CD4-positive, alpha-beta T cell treated with Interleukin-15 for 4 hours (primary cell): ENCODE measurements at regions not wholly inside any gene's neighbourhood (a gene's known extent, or its start where the extent isn't known, plus 50 kb on each side); places are given as distances from the start of the nearest gene placed in this dataset.

Experiments
- DNase-seq: peaks from one replicate; pipeline ENCODE4 v3.0.0-alpha.2; 2020; ENCODE audit warnings: low spot score

DNA sequence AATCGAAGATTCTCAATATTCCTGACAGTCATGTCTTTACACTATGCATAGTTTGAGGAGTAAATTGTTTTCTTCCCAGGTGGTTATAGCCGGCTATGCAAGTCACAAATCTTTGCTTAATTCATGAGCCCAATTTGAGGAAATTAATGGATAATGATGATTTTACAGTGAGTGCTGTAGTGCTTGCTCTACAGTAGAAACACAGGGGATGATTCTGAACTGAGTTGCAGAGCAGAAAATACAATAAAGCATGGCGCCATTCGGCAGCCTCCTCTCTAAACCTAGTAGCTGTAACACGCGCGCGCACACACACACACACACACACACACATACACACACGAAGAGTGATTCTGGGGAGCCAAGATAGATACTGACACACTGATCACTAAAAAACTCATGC, 181.7 kb upstream of the DPH6 start:
- DNase-seq = no peak

DNA sequence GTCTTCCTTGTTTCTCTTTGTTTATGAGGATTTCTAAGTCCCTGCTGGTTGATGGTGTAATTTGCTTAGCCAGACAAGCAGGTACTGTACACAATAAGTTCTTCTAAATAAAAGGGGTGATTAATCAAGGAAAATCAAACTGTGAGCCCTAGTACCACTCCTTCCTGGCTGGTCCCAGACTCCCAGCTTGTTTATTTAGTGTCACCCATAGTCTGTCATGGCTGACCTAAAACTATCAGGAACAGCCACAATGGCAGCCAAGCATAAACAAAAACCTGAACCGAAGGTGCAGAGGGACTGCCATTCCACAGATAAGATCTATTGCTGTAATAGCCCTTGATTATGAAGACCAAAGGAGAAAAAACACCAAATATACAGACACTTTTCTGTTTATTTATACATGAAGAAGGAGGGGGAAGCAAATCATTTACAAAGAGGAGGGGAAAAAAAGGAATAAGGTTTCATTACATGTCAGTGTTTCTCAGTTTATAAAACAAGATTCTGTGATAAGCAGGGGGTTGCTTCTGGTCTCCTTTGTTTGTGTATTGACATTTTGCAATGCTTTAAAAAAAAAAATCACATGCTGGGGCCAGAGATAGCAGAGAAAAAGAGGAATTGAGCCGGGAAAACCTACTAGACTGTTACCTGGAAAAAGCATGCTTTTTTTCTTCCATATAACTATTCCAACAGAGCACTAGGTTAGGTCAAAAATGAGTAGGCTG, 182.4 kb upstream of the DPH6 start:
- DNase-seq = no peak

DNA sequence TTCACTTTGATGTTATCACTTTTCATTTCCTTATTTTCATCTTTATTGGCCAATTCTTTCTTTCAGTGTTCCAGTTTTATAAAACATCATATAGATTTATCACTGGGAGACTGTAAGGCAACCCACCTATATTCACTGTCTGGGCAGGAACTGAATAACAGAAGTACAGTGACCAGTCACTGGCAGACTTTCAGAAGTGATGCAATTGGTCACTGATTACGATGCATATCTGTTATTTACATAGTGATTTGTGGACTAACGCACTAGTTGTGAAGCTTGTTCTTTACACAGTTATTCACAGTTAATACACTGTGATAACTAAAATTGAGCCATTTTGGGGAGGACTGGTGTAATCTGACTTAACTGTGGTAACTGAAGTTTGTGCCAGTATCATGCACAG, 190.2 kb upstream of the DPH6 start:
- no peak for DNase-seq

DNA sequence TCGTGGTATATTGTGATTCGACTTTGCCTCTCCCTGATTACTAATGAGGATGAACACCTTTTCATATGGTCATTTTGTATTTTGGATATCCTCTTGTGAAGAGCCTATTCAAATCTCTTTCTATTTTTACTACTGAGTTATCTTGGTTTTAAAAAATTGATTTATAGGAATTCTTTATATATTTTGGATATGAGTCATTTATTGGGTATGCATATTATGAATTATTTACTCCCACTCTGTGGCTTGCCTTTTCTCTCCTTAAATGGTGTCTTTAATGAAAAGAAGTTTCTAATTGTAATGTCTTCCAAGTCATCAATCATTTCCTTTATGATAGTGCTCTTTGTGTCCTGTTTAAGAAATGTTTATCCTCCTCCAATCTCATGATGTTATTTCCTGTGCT, 191.5 kb upstream of the DPH6 start:
- no peak for DNase-seq

DNA sequence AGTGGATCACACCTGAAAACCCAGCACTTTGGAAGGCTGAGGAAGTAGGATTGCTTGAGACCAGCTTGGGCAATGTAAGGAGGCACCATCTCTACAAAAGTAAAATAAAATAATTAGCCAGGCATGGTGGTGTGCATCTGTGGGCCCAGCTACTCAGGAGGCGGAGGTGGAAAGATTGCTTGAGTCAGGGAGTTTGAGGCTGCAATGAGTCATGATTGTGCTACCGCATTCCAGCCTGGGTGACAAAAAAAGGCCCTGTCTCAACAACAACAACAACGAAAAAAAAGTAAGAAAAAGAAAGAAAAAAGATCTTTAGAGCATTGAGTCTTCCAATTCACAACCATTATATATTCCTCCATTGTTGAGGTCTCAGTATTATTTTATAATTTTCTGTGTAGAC, 192.4 kb upstream of the DPH6 start:
- no peak for DNase-seq

GRCh38 chr15:35740761-35741160, 194.8 kb upstream of the DPH6 start:
- DNase-seq = no peak

DNA sequence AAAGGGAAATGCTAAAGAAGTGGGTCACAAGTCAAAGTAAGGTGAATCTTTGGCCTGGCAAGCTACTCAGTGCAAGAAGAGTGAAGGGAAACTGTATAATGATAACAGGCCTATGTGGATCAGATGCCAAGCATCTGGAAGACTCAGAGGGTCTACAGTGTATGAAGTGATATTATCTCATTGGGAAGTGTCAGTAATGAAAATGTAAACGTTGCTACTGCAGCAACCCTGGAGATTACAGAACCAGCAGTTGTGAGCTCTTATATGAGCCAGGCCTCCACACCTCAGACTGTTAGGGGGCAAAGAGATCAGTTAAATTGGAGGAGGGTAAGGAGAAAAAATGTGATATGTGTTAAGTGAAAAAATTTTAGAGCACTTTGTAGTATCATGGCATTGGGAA, 195.4 kb upstream of the DPH6 start:
- no peak for DNase-seq

DNA sequence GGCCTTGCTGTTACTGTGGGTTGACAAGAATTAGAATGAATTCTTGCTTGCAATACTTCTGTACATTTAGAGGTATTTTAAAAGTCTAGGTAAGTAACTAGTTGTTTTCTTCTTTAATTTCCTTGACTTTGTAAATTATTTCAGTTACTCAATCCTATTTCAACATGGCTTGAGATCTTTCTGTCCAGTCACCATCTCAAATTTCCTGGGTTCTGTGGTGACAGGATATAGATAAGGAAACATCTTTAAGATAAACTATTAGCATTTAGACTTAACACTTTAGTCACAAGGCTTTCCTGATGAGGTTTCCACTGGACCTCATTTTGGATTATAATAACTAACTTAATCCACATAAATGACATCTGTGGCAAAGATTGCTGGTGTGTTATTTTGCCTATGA, 195.9 kb upstream of the DPH6 start:
- no peak for DNase-seq

- no peak for DNase-seq
These were observed 197.4 kb upstream of the DPH6 start for GRCh38 chr15:35743321-35743720.

DNA sequence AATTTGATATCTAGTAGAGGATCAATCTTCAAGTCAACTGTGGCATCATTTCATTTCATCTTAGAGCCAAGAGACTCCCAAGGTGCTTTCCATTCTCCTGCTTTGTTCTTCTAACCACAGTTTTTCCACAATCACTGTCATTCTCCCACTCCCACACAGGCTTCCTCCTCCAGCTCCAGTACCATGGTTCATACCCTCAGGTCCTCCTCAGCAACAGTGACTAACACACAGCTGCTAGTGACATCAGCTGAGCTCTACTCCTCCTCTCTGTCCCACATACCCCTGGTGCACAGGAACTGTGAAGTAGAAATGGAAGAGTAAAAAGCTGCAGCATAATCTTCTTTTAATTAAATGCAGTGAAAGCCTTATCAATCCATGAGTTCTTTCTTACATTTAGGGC, 200.2 kb upstream of the DPH6 start:
- DNase-seq = no peak

GRCh38 chr15:35748105-35748504, 202.1 kb upstream of the DPH6 start:
- no peak for DNase-seq

DNA sequence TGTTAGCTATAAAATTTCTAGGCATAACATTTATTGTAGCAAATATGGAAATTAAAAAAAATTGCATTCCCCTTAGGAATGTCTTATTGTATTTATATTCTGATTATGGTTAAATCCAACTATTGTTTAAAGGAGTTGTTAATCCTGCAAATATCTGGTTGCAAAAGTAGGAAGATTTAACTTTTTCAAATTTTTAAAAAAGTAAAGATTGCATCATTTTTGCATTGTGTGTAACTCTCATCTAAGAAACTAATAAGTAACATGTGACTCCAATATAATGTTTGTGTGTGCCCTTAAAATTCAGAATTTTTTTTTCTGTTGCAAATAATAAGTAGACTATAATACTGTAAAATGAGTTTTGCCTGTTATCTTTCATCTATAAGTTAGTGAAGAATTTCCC, 204.1 kb upstream of the DPH6 start:
- DNase-seq = no peak

GRCh38 chr15:35751413-35752133, 205.6 kb upstream of the DPH6 start:
- DNase-seq = peak; percentile 27

DNA sequence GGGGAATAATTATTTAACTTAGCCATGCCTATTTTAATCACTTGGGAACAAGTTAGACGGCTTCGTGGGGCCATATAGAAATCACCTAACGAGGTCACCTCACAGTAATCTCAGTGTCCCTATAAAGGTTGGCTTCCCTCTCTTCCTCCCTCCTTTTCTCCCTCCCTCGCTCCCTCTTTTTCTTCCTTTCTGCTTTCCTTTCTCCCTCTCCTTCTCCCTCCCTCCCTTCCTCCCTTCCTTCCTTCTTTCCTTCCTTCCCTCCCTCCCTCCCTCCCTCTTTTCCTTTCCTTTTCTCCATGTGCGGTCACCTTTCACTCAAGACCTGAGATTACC, 206.1 kb upstream of the DPH6 start:
- no peak for DNase-seq

DNA sequence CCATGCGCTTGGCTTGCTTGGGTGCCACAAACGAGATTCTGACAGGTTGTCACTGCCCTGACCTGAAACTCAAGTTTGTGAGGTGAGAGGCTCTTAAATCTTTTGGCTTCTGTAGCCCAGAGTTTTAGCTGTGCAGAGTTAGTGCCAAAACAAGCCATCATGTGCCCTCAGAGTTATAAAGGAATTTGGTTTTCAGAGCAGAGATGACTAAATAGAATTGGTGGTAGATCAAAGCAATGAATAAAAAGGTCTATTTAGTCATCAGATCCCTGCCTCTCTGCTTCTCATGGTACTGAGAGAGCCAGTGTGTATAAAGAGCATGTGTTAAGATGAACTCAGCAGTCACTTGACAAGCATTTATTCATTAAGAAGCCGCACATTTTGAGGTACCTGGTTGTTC, 207.5 kb upstream of the DPH6 start:
- no peak for DNase-seq

- no peak for DNase-seq
These were observed 209.4 kb upstream of the DPH6 start for GRCh38 chr15:35755237-35755802.

DNA sequence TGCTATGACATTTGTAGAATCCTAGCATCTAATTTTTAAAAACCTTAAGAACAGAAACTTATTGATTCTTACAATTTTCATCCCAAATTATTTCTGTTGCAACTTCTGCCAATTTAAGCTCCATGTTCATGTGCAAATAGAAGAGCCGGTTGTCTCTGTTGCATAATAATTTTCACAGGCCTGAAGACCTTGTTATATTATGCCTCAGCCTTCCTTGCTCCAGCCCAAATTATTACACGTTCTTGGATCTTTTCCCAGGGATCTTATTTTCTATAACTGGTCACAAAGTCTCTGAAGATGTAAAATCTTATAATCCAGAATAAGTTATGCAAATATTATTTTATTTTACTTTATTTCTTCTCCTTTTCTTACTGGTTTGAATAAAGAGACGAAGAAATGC, 210.7 kb upstream of the DPH6 start:
- DNase-seq = no peak

GRCh38 chr15:35757361-35757760, 211.4 kb upstream of the DPH6 start:
- no peak for DNase-seq

- no peak for DNase-seq
These were observed 211.8 kb upstream of the DPH6 start for GRCh38 chr15:35757765-35758164.

GRCh38 chr15:35764661-35765519, 218.9 kb upstream of the DPH6 start:
- no peak for DNase-seq

- no peak for DNase-seq
These were observed 223.0 kb upstream of the DPH6 start for GRCh38 chr15:35768949-35769348.

GRCh38 chr15:35769656-35770055, 223.7 kb upstream of the DPH6 start:
- DNase-seq = no peak
